ACC112 (cell line): ENCODE measurements at regions not wholly inside any gene's neighbourhood (a gene's known extent, or its start where the extent isn't known, plus 50 kb on each side); places are given as distances from the start of the nearest gene placed in this dataset.

ENCODE experiments used
- H2AFZ ChIP-seq: fragments of 200-600 bp; sonication (generic); one replicate; pipeline ENCODE4 v1.6.0; 2017; ENCODE audit warnings: antibody characterized with exemption, low read length; ENCODE audit not compliant: unreplicated experiment
- H3K27ac ChIP-seq: fragments of 200-600 bp; sonication (generic); 2 replicates; pipeline ENCODE4 v1.5.1; 2014; ENCODE audit warnings: low read depth, mild to moderate bottlenecking, antibody characterized with exemption, low read length, moderate library complexity
- H3K27me3 ChIP-seq: fragments of 200-600 bp; sonication (generic); 2 replicates; pipeline ENCODE4 v1.6.1; 2014; ENCODE audit warnings: mild to moderate bottlenecking, antibody characterized with exemption, low read length, moderate library complexity, mixed read lengths; ENCODE audit not compliant: insufficient read depth
- H3K36me3 ChIP-seq: fragments of 200-600 bp; sonication (generic); 2 replicates; pipeline ENCODE4 v1.6.1; 2016; ENCODE audit warnings: mild to moderate bottlenecking, antibody characterized with exemption, low read length, moderate library complexity, mixed read lengths; ENCODE audit not compliant: insufficient read depth
- H3K4me1 ChIP-seq: fragments of 200-600 bp; sonication (generic); one replicate; pipeline ENCODE4 v1.6.1; 2016; ENCODE audit warnings: low read length, mixed read lengths; ENCODE audit not compliant: insufficient read depth, unreplicated experiment, control insufficient read depth
- H3K4me3 ChIP-seq: fragments of 200-600 bp; sonication (generic); 2 replicates; pipeline ENCODE4 v1.5.1; 2014; ENCODE audit warnings: mild to moderate bottlenecking, low read depth, low read length
- H3K79me2 ChIP-seq: fragments of 200-600 bp; sonication (generic); one replicate; pipeline ENCODE4 v1.6.0; 2016; ENCODE audit warnings: low read length; ENCODE audit not compliant: control insufficient read depth, unreplicated experiment, insufficient read depth

- Histone ChIP-seq H3K27me3 (peaks cover 3% of the 10 kb centered on the region; the same call in 1 of the 2 replicates), H3K36me3 (no peaks in the 10 kb centered on the region), H3K4me1 (no peaks in the 10 kb centered on the region), H2AFZ (no peak overlapping the region), H3K4me3 (no peak overlapping the region), H3K27ac (no peak overlapping the region), H3K79me2 (no peaks in the 10 kb centered on the region)
Measured at GRCh38 chr16:79728923-79729240, 128.3 kb upstream of the MAF start.

- no peaks in the 10 kb centered on the region for H3K79me2 ChIP-seq
- H3K27me3 ChIP-seq = peaks cover 3% of the 10 kb centered on the region; the same call in 1 of the 2 replicates
- no peaks in the 10 kb centered on the region for H3K36me3 ChIP-seq
- no peaks in the 10 kb centered on the region for H3K4me1 ChIP-seq
- H3K27ac ChIP-seq = no peak overlapping the region
- H3K4me3 ChIP-seq = no peak overlapping the region
- H2AFZ ChIP-seq = no peak overlapping the region
Measured at GRCh38 chr16:79728048-79728922, 127.7 kb upstream of the MAF start.

DNA sequence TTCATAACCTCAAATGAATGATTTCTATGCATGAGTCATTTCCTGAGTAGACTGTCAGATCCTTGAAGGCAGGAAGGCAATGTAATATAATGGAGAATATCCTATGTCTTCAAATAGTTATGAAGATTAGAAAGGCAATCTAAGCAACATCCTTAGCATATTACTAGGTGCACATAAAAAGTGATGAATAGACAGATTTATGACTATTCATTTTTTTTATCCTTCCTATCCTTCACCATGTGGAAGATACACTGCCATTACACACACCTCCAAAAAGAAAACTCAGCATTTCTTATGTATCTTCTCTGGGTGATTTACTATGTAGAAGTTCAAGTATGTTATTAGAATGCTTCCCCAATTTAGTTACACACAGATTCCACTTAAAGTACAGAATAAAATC lies 126.4 kb upstream of the MAF start:
- Histone ChIP-seq H3K4me1 (no peaks in the 10 kb centered on the region), H2AFZ (no peak overlapping the region), H3K27ac (no peak overlapping the region), H3K4me3 (no peak overlapping the region), H3K79me2 (no peaks in the 10 kb centered on the region), H3K27me3 (no peaks in the 10 kb centered on the region), H3K36me3 (no peaks in the 10 kb centered on the region)

DNA sequence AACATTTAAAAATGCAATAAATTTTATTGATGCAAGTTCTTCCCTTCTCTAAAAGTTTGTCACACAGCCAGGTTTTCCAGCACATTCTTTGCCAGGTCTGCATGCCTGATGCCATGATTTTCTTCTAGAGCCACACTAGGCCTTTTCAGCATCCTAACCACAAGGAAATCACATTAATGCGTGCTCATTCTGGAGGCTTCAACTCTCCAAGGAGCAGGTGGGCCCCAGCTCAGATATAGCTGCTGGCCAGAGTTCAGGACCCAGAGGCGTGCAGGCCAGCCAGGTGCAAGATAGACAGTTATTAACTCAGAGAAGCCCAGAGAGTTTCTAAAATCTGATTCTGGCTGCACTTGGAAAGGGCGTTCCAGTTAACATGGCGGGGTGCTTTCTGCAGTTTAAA lies 124.5 kb upstream of the MAF start:
- no peaks in the 10 kb centered on the region for H3K79me2 ChIP-seq
- no peak overlapping the region for H3K27ac ChIP-seq
- no peak overlapping the region for H2AFZ ChIP-seq
- H3K4me1 ChIP-seq = no peaks in the 10 kb centered on the region
- H3K4me3 ChIP-seq = no peak overlapping the region
- H3K27me3 ChIP-seq = no peaks in the 10 kb centered on the region
- no peaks in the 10 kb centered on the region for H3K36me3 ChIP-seq

GRCh38 chr16:79723583-79724168 lies 123.1 kb upstream of the MAF start:
- H3K27ac ChIP-seq = no peak overlapping the region
- no peaks in the 10 kb centered on the region for H3K27me3 ChIP-seq
- no peaks in the 10 kb centered on the region for H3K36me3 ChIP-seq
- no peaks in the 10 kb centered on the region for H3K79me2 ChIP-seq
- no peak overlapping the region for H2AFZ ChIP-seq
- no peaks in the 10 kb centered on the region for H3K4me1 ChIP-seq
- H3K4me3 ChIP-seq = no peak overlapping the region

- H3K27me3 ChIP-seq = no peaks in the 10 kb centered on the region
- H3K27ac ChIP-seq = no peak overlapping the region
- no peaks in the 10 kb centered on the region for H3K4me1 ChIP-seq
- H3K79me2 ChIP-seq = no peaks in the 10 kb centered on the region
- no peaks in the 10 kb centered on the region for H3K36me3 ChIP-seq
- H2AFZ ChIP-seq = no peak overlapping the region
- no peak overlapping the region for H3K4me3 ChIP-seq
Measured at GRCh38 chr16:79721270-79721669, 120.7 kb upstream of the MAF start.

DNA sequence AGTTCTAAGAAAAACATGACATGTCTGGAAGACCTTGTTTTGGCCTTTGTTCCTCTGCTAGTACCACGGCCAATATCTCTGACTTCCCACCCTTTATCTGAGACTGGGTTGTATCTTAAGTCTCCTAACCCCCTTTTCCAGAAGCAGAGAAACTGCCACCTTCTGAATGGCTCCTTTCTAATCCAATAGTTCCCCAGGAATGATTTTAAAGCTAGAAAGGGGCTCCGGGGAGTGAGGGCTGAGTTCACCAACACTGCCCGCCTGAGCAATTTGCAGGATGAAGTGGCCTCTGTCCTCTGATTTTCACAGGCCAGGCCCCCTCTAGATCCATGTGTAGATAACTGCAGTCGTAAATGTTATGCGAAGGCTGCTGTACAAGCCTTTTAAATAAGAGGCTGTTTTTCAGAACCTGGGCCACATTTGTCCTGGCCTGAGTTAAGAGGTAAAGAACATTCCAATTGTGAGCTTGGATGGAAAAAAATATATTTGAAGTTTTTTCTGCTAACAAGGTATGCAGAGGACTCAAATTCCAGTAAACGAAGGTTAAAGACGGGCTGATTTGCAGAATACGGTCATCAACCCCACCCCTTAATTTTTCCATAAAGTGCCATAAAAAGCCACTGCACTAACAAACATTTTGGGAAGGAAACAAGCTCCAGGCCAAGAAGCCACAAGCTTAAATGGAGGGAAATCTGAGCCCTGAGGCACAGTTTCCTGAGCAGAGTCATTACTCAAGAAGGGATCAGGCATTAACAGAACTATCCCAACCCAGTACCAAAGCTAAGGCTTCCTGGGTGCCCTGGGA lies 117.0 kb upstream of the MAF start:
- no peaks in the 10 kb centered on the region for H3K36me3 ChIP-seq
- no peak overlapping the region for H3K27ac ChIP-seq
- no peaks in the 10 kb centered on the region for H3K27me3 ChIP-seq
- no peak overlapping the region for H2AFZ ChIP-seq
- no peaks in the 10 kb centered on the region for H3K79me2 ChIP-seq
- no peak overlapping the region for H3K4me3 ChIP-seq
- no peaks in the 10 kb centered on the region for H3K4me1 ChIP-seq

GRCh38 chr16:79716645-79717332 lies 116.3 kb upstream of the MAF start:
- H3K4me3 ChIP-seq = no peak overlapping the region
- H3K4me1 ChIP-seq = no peaks in the 10 kb centered on the region
- no peaks in the 10 kb centered on the region for H3K79me2 ChIP-seq
- no peaks in the 10 kb centered on the region for H3K36me3 ChIP-seq
- H3K27me3 ChIP-seq = no peaks in the 10 kb centered on the region
- no peak overlapping the region for H3K27ac ChIP-seq
- no peak overlapping the region for H2AFZ ChIP-seq

DNA sequence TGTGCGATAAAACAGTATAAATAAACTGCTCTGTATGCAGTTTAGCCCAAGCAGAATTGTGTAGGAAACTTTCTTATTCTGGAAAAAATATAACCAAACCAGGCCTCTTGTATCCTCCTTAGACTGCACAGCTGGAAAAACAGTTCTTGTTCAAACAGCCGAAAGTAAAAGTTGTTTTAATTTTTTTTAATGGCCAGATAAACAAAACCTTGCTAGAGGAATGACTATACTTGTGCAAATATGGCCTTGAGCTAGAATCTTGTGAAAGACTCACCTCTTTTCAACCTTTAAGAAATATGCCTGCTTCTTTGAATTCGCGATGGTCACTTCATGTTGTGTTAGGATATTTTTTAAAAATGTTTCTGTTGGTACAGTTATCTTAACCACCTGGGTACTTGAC lies 114.5 kb upstream of the MAF start:
- Histone ChIP-seq H3K36me3 (no peaks in the 10 kb centered on the region), H3K79me2 (no peaks in the 10 kb centered on the region), H3K4me1 (no peaks in the 10 kb centered on the region), H3K27me3 (no peaks in the 10 kb centered on the region), H2AFZ (no peak overlapping the region), H3K27ac (no peak overlapping the region), H3K4me3 (no peak overlapping the region)

DNA sequence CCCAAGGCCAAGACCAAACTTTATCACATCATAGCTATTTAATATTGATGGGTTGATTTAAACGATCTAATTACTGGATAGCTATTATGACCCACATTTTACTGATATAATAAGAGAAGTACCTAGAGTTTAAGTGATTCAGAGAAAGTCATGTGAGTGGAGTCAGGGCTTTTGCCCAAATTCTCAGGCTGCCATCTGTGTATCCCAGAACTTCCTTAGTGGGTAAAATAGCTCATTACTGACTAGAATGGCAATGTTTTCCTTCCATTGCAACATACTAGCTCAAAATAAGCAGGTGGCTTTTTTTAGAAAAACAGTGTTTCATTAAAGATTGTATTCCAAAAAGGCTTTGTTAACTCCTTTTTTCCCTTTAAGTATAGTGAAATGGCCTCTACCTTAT lies 113.9 kb upstream of the MAF start:
- Histone ChIP-seq H3K27ac (no peak overlapping the region), H3K79me2 (no peaks in the 10 kb centered on the region), H3K36me3 (no peaks in the 10 kb centered on the region), H3K4me3 (no peak overlapping the region), H2AFZ (no peak overlapping the region), H3K27me3 (no peaks in the 10 kb centered on the region), H3K4me1 (no peaks in the 10 kb centered on the region)
